IMR-90 (cell line): ENCODE measurements at regions not wholly inside any gene's neighbourhood (a gene's known extent, or its start where the extent isn't known, plus 50 kb on each side); places are given as distances from the start of the nearest gene placed in this dataset.

Source experiments
- ATAC-seq: fragments of 200-7000 bp; cut with Tn5 transposase; 2 replicates; pipeline ENCODE4 v1.9.1; 2020; ENCODE audit warnings: low read depth, mild to moderate bottlenecking, moderate library complexity
- BruUV-seq: library from RNA; stranded (reverse); fragments of 400-500 nt; replicated peaks from 2 replicates; lab custom pipeline; 2021; lab: Mats Ljungman, UMichigan
- CTCF ChIA-PET: fragments of 300-600 bp; formaldehyde crosslinking; extraction: SDS; loops from one replicate; lab custom pipeline; 2021; ENCODE audit warnings: antibody characterized with exemption; lab: Yijun Ruan, JAX
- POLR2A ChIA-PET: fragments of 300-600 bp; sonication (Branson Sonifier 250); formaldehyde crosslinking; loops from one replicate; lab custom pipeline; 2022; ENCODE audit warnings: antibody characterized with exemption; ENCODE audit not compliant: unreplicated experiment; lab: Charles Lee
- DNase-seq: peaks from one replicate; pipeline ENCODE4 v3.0.0; 2013
- H2AFZ ChIP-seq: replicated peaks from 2 replicates; pipeline ENCODE3; 2013; ENCODE audit warnings: low read length, mild to moderate bottlenecking; ENCODE audit not compliant: poor library complexity
- H2AK5ac ChIP-seq: 2 replicates; pipeline ENCODE4 v1.6.1; 2013; ENCODE audit warnings: low read depth, low read length, inconsistent platforms
- H2AK9ac ChIP-seq: replicated peaks from 2 replicates; pipeline ENCODE3; 2013; ENCODE audit warnings: mild to moderate bottlenecking, low read depth, low read length, moderate library complexity; ENCODE audit not compliant: poor library complexity
- H2BK120ac ChIP-seq: 2 replicates; pipeline ENCODE4 v1.6.1; 2013; ENCODE audit warnings: low read depth, low read length, inconsistent platforms
- H2BK15ac ChIP-seq: 3 replicates; pipeline ENCODE4 v1.6.1; 2013; ENCODE audit warnings: low read depth, low read length, inconsistent platforms
- H2BK20ac ChIP-seq: 2 replicates; pipeline ENCODE4 v1.6.1; 2013; ENCODE audit warnings: low read depth, mild to moderate bottlenecking, inconsistent platforms, low read length, moderate library complexity
- H2BK5ac ChIP-seq: 2 replicates; pipeline ENCODE4 v1.6.1; 2013; ENCODE audit warnings: mild to moderate bottlenecking, low read depth, low read length, inconsistent platforms; ENCODE audit not compliant: poor library complexity, severe bottlenecking
- H3K14ac ChIP-seq: replicated peaks from 2 replicates; pipeline ENCODE4 v1.6.1; 2013; ENCODE audit warnings: low read depth, low read length, inconsistent platforms
- H3K18ac ChIP-seq: 2 replicates; pipeline ENCODE4 v1.6.1; 2013; ENCODE audit warnings: low read depth, low read length, control low read depth
- H3K23ac ChIP-seq: 2 replicates; pipeline ENCODE4 v1.6.1; 2013; ENCODE audit warnings: low read depth, low read length, inconsistent platforms
- H3K27ac ChIP-seq: 2 replicates; pipeline ENCODE4 v1.5.1; 2013; ENCODE audit warnings: mild to moderate bottlenecking, control low read depth, low read length; ENCODE audit not compliant: insufficient read depth
- H3K27me3 ChIP-seq: 2 replicates; pipeline ENCODE4 v1.6.1; 2013; ENCODE audit warnings: low read length; ENCODE audit not compliant: control insufficient read depth, insufficient read depth
- H3K36me3 ChIP-seq: 2 replicates; pipeline ENCODE4 v1.6.1; 2013; ENCODE audit warnings: low read length, mixed read lengths; ENCODE audit not compliant: control insufficient read depth, insufficient read depth
- H3K4ac ChIP-seq: 2 replicates; pipeline ENCODE4 v1.6.1; 2013; ENCODE audit warnings: low read depth, low read length, inconsistent platforms
- H3K4me1 ChIP-seq: 2 replicates; pipeline ENCODE4 v1.6.1; 2013; ENCODE audit warnings: low read length, mixed read lengths; ENCODE audit not compliant: control insufficient read depth, insufficient read depth
- H3K4me2 ChIP-seq: 2 replicates; pipeline ENCODE4 v1.6.1; 2013; ENCODE audit warnings: low read depth, mild to moderate bottlenecking, control low read depth, low read length, moderate library complexity
- H3K4me3 ChIP-seq: 2 replicates; pipeline ENCODE4 v1.5.1; 2013; ENCODE audit warnings: low read depth, mild to moderate bottlenecking, control low read depth, low read length, moderate library complexity; ENCODE audit not compliant: insufficient read depth
- H3K56ac ChIP-seq: 2 replicates; pipeline ENCODE4 v1.6.1; 2013; ENCODE audit warnings: low read length, inconsistent platforms; ENCODE audit not compliant: insufficient read depth; ENCODE audit errors: extremely low read depth
- H3K79me1 ChIP-seq, 2 experiments: 2 replicates each; pipeline ENCODE4 v1.6.1; 2013; ENCODE audit warnings: low read length in 2 of 2, inconsistent platforms in 1 of 2, low read depth in 1 of 2
- H3K9ac ChIP-seq: 2 replicates; pipeline ENCODE4 v1.6.1; 2013; ENCODE audit warnings: low read depth, low read length, control low read depth
- H3K9me1 ChIP-seq: 2 replicates; pipeline ENCODE4 v1.6.1; 2013; ENCODE audit warnings: low read length, inconsistent platforms; ENCODE audit not compliant: insufficient read depth
- H3K9me3 ChIP-seq: 2 replicates; pipeline ENCODE4 v1.6.1; 2013; ENCODE audit warnings: low read length; ENCODE audit not compliant: control insufficient read depth, insufficient read depth
- H4K20me1 ChIP-seq: 2 replicates; pipeline ENCODE4 v1.6.1; 2013; ENCODE audit warnings: low read length, inconsistent platforms; ENCODE audit not compliant: insufficient read depth
- H4K5ac ChIP-seq: 2 replicates; pipeline ENCODE4 v1.6.1; 2013; ENCODE audit warnings: mild to moderate bottlenecking, low read depth, low read length, control low read depth
- H4K8ac ChIP-seq, 2 experiments: 2 replicates each; pipeline ENCODE4 v1.6.1; 2013; ENCODE audit warnings: low read depth in 2 of 2, low read length in 2 of 2, control low read depth in 1 of 2, inconsistent platforms in 1 of 2
- H4K91ac ChIP-seq: 2 replicates; pipeline ENCODE4 v1.6.1; 2013; ENCODE audit warnings: low read depth, low read length, inconsistent platforms; ENCODE audit not compliant: insufficient read depth
- FOS ChIP-seq: fragments of 150-350 bp; IDR thresholded peaks from 2 replicates; pipeline ENCODE4 v1.6.1; 2016; ENCODE audit warnings: low read depth, low read length
- MAFK ChIP-seq: IDR thresholded peaks from 2 replicates; pipeline ENCODE4 v1.6.1; 2012; ENCODE audit warnings: low read depth, low read length, improper control_type of control experiment
- MXI1 ChIP-seq: IDR thresholded peaks from 2 replicates; pipeline ENCODE4 v1.6.1; 2012; ENCODE audit warnings: low read depth, mild to moderate bottlenecking, low read length, moderate library complexity, borderline replicate concordance
- NFE2L2 ChIP-seq: fragments of 150-350 bp; IDR thresholded peaks from 2 replicates; pipeline ENCODE4 v1.6.1; 2016; ENCODE audit warnings: low read depth, mild to moderate bottlenecking, low read length
- POLR2A ChIP-seq: IDR thresholded peaks from 2 replicates; pipeline ENCODE4 v1.6.1; 2012; ENCODE audit warnings: mild to moderate bottlenecking, low read depth, low read length
- RCOR1 ChIP-seq: IDR thresholded peaks from 2 replicates; pipeline ENCODE4 v1.6.1; 2012; ENCODE audit warnings: mild to moderate bottlenecking, low read length, improper control_type of control experiment; ENCODE audit not compliant: insufficient replicate concordance
- WGBS, 2 experiments: methylation state at CpG; one replicate each; pipeline versions ENCODE4 v1.1.5 to v1.1.7; 2013; ENCODE audit warnings: missing lambda C conversion rate in 2 of 2; ENCODE audit not compliant: insufficient read length in 1 of 2; ENCODE audit errors: extremely low coverage in 2 of 2; 5-methylcytosine and 5-hydroxymethylcytosine counted together
- dilution Hi-C: fragments of 300-500 bp; cut with HindIII; formaldehyde crosslinking; loops from one replicate; pipeline ENCODE4 v1.14.3; 2018; ENCODE audit warnings: low sequenced_read_pairs; ENCODE audit not compliant: unreplicated experiment
- in situ Hi-C: fragments of 300-500 bp; cut with MboI; formaldehyde crosslinking; loops from 3 replicates; pipeline ENCODE4 v1.14.3; 2019; ENCODE audit warnings: low sequenced_read_pairs, inconsistent platforms, mixed read lengths
- intact Hi-C: fragments of 100-400 bp; cut with micrococcal nuclease; formaldehyde crosslinking; loops from 2 replicates; pipeline ENCODE4 v1.10.0; 2022
- TF ChIP-seq, protein P1 (sequence below): fragments of 150-350 bp; IDR thresholded peaks from 2 replicates; pipeline ENCODE4 v1.6.1; 2017; ENCODE audit warnings: mild to moderate bottlenecking, antibody characterized with exemption, low read length, low read depth

DNA sequence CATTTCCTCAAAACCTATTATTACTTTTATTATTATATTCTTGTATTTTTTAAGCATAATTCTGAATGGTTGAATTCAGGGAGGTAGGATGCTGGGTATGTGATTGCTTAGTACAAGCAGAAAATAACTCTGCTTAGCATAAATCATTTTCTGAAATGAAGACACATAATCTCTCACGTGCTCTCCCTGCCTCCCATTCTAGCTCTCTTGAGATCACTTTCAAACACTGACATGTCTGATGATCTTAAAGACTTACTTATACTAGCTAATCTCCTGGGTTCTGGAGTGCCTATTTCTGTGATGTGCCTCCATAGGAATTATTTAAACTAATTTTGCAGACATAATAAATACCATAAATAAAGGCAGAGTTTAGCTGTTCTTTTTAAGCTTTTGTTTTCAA lies 1136.0 kb downstream of the SUCLG1 start:
- Histone ChIP-seq H3K27me3 (no peaks in the 10 kb centered on the region), H3K4me1 (no peaks in the 10 kb centered on the region), H4K8ac (no peak overlapping the region), H3K14ac (no peak overlapping the region), H2BK15ac (no peak overlapping the region), H3K23ac (no peak overlapping the region), H4K20me1 (no peaks in the 10 kb centered on the region), H3K4me2 (no peak overlapping the region), H3K27ac (no peak overlapping the region), H3K4me3 (no peak overlapping the region), H3K36me3 (no peaks in the 10 kb centered on the region), H2AK5ac (no peak overlapping the region), H2AK9ac (no peak overlapping the region), H3K79me1 (no peaks in the 10 kb centered on the region), H2AFZ (no peak overlapping the region), H2BK5ac (no peak overlapping the region), H4K91ac (no peak overlapping the region), H2BK20ac (no peak overlapping the region), H3K9ac (no peak overlapping the region), H3K9me1 (no peaks in the 10 kb centered on the region), H3K9me3 (no peaks in the 10 kb centered on the region), H3K18ac (no peak overlapping the region), H3K56ac (no peak overlapping the region), H2BK120ac (no peak overlapping the region), H3K4ac (no peak overlapping the region), H4K5ac (no peak overlapping the region)
- no TSS peak for BruUV-seq
- intact Hi-C loops (no loop called here), in situ Hi-C loops (no loop called here), dilution Hi-C loops (no loop called here)
- WGBS, 2 experiments, result no CpG with 5 or more reads among the region's 1 CpG
- ChIA-PET POLR2A (no interaction called here), CTCF (no interaction called here)
- TF ChIP-seq MAFK (no peak), RCOR1 (no peak), FOS (no peak), NFE2L2 (no peak), POLR2A (no peak), MXI1 (no peak)
- TF ChIP-seq, protein P1, sequence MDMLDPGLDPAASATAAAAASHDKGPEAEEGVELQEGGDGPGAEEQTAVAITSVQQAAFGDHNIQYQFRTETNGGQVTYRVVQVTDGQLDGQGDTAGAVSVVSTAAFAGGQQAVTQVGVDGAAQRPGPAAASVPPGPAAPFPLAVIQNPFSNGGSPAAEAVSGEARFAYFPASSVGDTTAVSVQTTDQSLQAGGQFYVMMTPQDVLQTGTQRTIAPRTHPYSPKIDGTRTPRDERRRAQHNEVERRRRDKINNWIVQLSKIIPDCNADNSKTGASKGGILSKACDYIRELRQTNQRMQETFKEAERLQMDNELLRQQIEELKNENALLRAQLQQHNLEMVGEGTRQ, result no peak
- ATAC-seq, result no peak
- no peak for DNase-seq
